ENCODE measurements at regions not wholly inside any gene's neighbourhood (a gene's known extent, or its start where the extent isn't known, plus 50 kb on each side); places are given as distances from the start of the nearest gene placed in this dataset.

- Histone ChIP-seq H4K20me1 (ENCODE audit: control insufficient read depth, insufficient read depth, low read length, poor library complexity, severe bottlenecking) (peaks cover 53% of the 10 kb centered on the region), H3K36me3 (replicated peaks in 1 of 2; ENCODE audit: control extremely low read depth in 1 of 2, control insufficient read depth in 1 of 2, extremely low read depth in 1 of 2, insufficient read depth in 2 of 2, low read length in 1 of 2) (peaks cover 0 to 7% of the 10 kb centered on the region in 2 experiments), H2AFZ (ENCODE audit: insufficient read depth, low read depth, low read length, poor library complexity, severe bottlenecking) (no peak overlapping the region), H3K79me2 (ENCODE audit: control insufficient read depth, insufficient read depth, low read length) (peaks cover 86% of the 10 kb centered on the region), H3K9ac (ENCODE audit: low read length) (no peak overlapping the region), H3K4me2 (replicated peaks; ENCODE audit: low read depth, low read length, poor library complexity, severe bottlenecking) (no peak overlapping the region), H3K4me1 (ENCODE audit: control insufficient read depth in 2 of 2, insufficient read depth in 2 of 2, low read length in 2 of 2) (peaks cover 6 to 7% of the 10 kb centered on the region in 2 donors), H3K4me3 (ENCODE audit: control extremely low read depth in 1 of 5, extremely low read depth in 1 of 5, insufficient read depth in 1 of 5, low read depth in 2 of 5, low read length in 4 of 5) (no peak overlapping the region), H3K27me3 (replicated peaks in 1 of 4; ENCODE audit: control extremely low read depth in 1 of 4, control insufficient read depth in 3 of 4, insufficient read depth in 4 of 4, low read length in 3 of 4) (no peaks in the 10 kb centered on the region), H3K9me3 (ENCODE audit: control extremely low read depth in 1 of 3, control insufficient read depth in 2 of 3, insufficient read depth in 1 of 3, low read length in 2 of 3) (peaks cover 0 to 4% (median 2%) of the 10 kb centered on the region in 3 donors), H3K27ac (ENCODE audit: low read length in 2 of 2) (no peak overlapping the region)
- no peak for ATAC-seq (ENCODE audit: low read depth)
- no peaks in the 10 kb centered on the region for H3K9me3 Mint-ChIP-seq (ENCODE audit: insufficient read depth)
- H3K27me3 Mint-ChIP-seq, result no peaks in the 10 kb centered on the region
- 83% methylated on average over 1 of the region's 3 CpGs for WGBS (ENCODE audit: insufficient coverage)
- no peak overlapping the region for H3K27ac Mint-ChIP-seq
- CTCF ChIA-PET, result no interaction called here
- POLR2A ChIA-PET, result interaction anchor here (0.7 kb wide), 1 partner anchor 29 kb away, joined by 5 read pairs; no protein-coding TSS in a partner anchor
- no peak overlapping the region for H3K4me3 Mint-ChIP-seq
- TF ChIP-seq EZH2 (IDR thresholded peaks at IDR 0.05; ENCODE audit: borderline replicate concordance, insufficient read depth, low read depth, low read length, poor library complexity, severe bottlenecking), result no peak
- TF ChIP-seq, protein P1, sequence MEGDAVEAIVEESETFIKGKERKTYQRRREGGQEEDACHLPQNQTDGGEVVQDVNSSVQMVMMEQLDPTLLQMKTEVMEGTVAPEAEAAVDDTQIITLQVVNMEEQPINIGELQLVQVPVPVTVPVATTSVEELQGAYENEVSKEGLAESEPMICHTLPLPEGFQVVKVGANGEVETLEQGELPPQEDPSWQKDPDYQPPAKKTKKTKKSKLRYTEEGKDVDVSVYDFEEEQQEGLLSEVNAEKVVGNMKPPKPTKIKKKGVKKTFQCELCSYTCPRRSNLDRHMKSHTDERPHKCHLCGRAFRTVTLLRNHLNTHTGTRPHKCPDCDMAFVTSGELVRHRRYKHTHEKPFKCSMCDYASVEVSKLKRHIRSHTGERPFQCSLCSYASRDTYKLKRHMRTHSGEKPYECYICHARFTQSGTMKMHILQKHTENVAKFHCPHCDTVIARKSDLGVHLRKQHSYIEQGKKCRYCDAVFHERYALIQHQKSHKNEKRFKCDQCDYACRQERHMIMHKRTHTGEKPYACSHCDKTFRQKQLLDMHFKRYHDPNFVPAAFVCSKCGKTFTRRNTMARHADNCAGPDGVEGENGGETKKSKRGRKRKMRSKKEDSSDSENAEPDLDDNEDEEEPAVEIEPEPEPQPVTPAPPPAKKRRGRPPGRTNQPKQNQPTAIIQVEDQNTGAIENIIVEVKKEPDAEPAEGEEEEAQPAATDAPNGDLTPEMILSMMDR (IDR thresholded peaks at IDR 0.05), result no peak
- intact Hi-C loops (cut with micrococcal nuclease), result no loop called here
- DNase-seq, result no peak
- peaks cover 41% of the 10 kb centered on the region for H3K4me1 Mint-ChIP-seq
Measured at GRCh38 chr10:45564303-45564959, 108.1 kb downstream of the ZFAND4 start.

- Histone ChIP-seq H3K4me3 (ENCODE audit: control extremely low read depth in 1 of 5, extremely low read depth in 1 of 5, insufficient read depth in 1 of 5, low read depth in 2 of 5, low read length in 4 of 5) (no peak overlapping the region), H3K9me3 (ENCODE audit: control extremely low read depth in 1 of 3, control insufficient read depth in 2 of 3, insufficient read depth in 1 of 3, low read length in 2 of 3) (peaks cover 0 to 11% (median 0%) of the 10 kb centered on the region in 3 donors), H3K27ac (ENCODE audit: low read length in 2 of 2) (no peak overlapping the region), H3K36me3 (replicated peaks in 1 of 2; ENCODE audit: control extremely low read depth in 1 of 2, control insufficient read depth in 1 of 2, extremely low read depth in 1 of 2, insufficient read depth in 2 of 2, low read length in 1 of 2) (peaks cover 0 to 7% of the 10 kb centered on the region in 2 experiments), H4K20me1 (ENCODE audit: control insufficient read depth, insufficient read depth, low read length, poor library complexity, severe bottlenecking) (peaks cover 53% of the 10 kb centered on the region), H3K4me2 (replicated peaks; ENCODE audit: low read depth, low read length, poor library complexity, severe bottlenecking) (no peak overlapping the region), H3K79me2 (ENCODE audit: control insufficient read depth, insufficient read depth, low read length) (peaks cover 94% of the 10 kb centered on the region), H3K27me3 (replicated peaks in 1 of 4; ENCODE audit: control extremely low read depth in 1 of 4, control insufficient read depth in 3 of 4, insufficient read depth in 4 of 4, low read length in 3 of 4) (no peaks in the 10 kb centered on the region), H3K4me1 (ENCODE audit: control insufficient read depth in 2 of 2, insufficient read depth in 2 of 2, low read length in 2 of 2) (peaks cover 23 to 27% of the 10 kb centered on the region in 2 donors), H3K9ac (ENCODE audit: low read length) (no peak overlapping the region), H2AFZ (ENCODE audit: insufficient read depth, low read depth, low read length, poor library complexity, severe bottlenecking) (no peak overlapping the region)
- ChIA-PET POLR2A (no interaction called here), CTCF (no interaction called here)
- Mint-ChIP-seq H3K9me3 (ENCODE audit: insufficient read depth) (no peaks in the 10 kb centered on the region), H3K27me3 (no peaks in the 10 kb centered on the region), H3K4me1 (peaks cover 56% of the 10 kb centered on the region), H3K4me3 (no peak overlapping the region), H3K27ac (no peak overlapping the region)
- ATAC-seq (ENCODE audit: low read depth) (no peak), DNase-seq (no peak)
- intact Hi-C loops (cut with micrococcal nuclease), result no loop called here
- TF ChIP-seq EZH2 (IDR thresholded peaks at IDR 0.05; ENCODE audit: borderline replicate concordance, insufficient read depth, low read depth, low read length, poor library complexity, severe bottlenecking), result no peak
- TF ChIP-seq, protein P1 (IDR thresholded peaks at IDR 0.05), result no peak
Measured at GRCh38 chr10:45561952-45562351, 110.6 kb downstream of the ZFAND4 start.
